ENCODE measurements at regions not wholly inside any gene's neighbourhood (a gene's known extent, or its start where the extent isn't known, plus 50 kb on each side); places are given as distances from the start of the nearest gene placed in this dataset.

- ATAC-seq (ENCODE audit: insufficient number of reproducible peaks, low FRiP score, low read depth) (no peak), DNase-seq (ENCODE audit: low spot score) (no peak)
- Histone ChIP-seq H3K27ac (no peak overlapping the region), H3K4me3 (no peak overlapping the region), H3K36me3 (no peaks in the 10 kb centered on the region), H3K9me3 (peaks cover 26% of the 10 kb centered on the region), H3K4me1 (ENCODE audit: control insufficient read depth in 1 of 2, low read depth in 2 of 2) (no peaks in the 10 kb centered on the region), H3K27me3 (replicated peaks; ENCODE audit: insufficient read depth) (no peaks in the 10 kb centered on the region)
- no peak for TF ChIP-seq CTCF (IDR thresholded peaks at IDR 0.05)
Measured at GRCh38 chr12:94813314-94813713, 163.0 kb upstream of the TMCC3 start.

DNA sequence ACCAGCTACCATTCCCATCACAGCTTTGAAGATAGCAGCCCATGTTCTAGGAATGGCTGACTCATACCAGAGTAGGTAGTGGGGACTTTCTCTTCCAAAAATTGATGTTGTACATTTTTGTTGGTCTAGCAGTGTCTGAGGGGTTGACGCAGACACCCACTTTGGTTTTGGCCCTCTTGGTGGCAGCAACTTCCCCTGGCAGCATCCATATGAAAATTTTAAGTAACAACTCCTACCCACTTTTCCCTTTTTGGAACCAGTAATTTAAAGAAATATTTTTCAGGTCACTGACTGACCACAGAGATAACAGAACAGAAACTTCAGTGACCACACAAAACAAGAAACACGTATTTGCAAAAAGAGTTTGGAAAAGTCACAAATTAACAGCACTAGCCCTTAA is 162.0 kb upstream of the TMCC3 start:
- no peaks in the 10 kb centered on the region for H3K4me1 ChIP-seq (ENCODE audit: control insufficient read depth in 1 of 2, low read depth in 2 of 2)
- H3K27me3 ChIP-seq (replicated peaks; ENCODE audit: insufficient read depth) = no peaks in the 10 kb centered on the region
- no peak overlapping the region for H3K4me3 ChIP-seq
- ATAC-seq (ENCODE audit: insufficient number of reproducible peaks, low FRiP score, low read depth) (no peak), DNase-seq (ENCODE audit: low spot score) (no peak)
- H3K36me3 ChIP-seq = no peaks in the 10 kb centered on the region
- H3K9me3 ChIP-seq = peaks cover 26% of the 10 kb centered on the region
- no peak for TF ChIP-seq CTCF (IDR thresholded peaks at IDR 0.05)
- H3K27ac ChIP-seq = no peak overlapping the region

- H3K36me3 ChIP-seq = no peaks in the 10 kb centered on the region
- DNase-seq (ENCODE audit: low spot score) (no peak), ATAC-seq (ENCODE audit: insufficient number of reproducible peaks, low FRiP score, low read depth) (no peak)
- H3K27ac ChIP-seq = no peak overlapping the region
- peaks cover 26% of the 10 kb centered on the region for H3K9me3 ChIP-seq
- no peaks in the 10 kb centered on the region for H3K4me1 ChIP-seq (ENCODE audit: control insufficient read depth in 1 of 2, low read depth in 2 of 2)
- no peak for TF ChIP-seq CTCF (IDR thresholded peaks at IDR 0.05)
- no peak overlapping the region for H3K4me3 ChIP-seq
- no peaks in the 10 kb centered on the region for H3K27me3 ChIP-seq (replicated peaks; ENCODE audit: insufficient read depth)
Measured at GRCh38 chr12:94811611-94812010, 161.3 kb upstream of the TMCC3 start.

DNA sequence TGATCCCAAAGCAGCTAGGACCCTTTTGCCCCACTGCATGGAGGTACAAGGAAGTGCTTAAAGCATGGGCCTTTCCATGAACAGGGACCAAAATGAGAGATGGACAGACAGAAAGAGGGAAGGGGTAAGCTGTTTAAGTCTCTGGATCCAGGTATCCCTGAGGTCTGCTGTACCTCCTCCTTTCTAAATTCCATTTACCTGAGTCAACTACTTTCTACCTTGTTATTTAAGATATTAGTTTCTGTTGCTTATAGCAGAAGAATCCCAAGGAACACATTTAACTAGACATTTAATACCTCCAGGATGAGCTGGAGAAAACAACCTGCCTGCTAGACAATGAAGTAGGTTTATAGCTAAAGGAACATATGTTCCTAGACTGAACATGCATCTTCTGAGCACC is 157.6 kb upstream of the TMCC3 start:
- Histone ChIP-seq H3K4me3 (no peak overlapping the region), H3K36me3 (no peaks in the 10 kb centered on the region), H3K9me3 (peaks cover 13% of the 10 kb centered on the region), H3K27me3 (replicated peaks; ENCODE audit: insufficient read depth) (no peaks in the 10 kb centered on the region), H3K27ac (no peak overlapping the region), H3K4me1 (ENCODE audit: control insufficient read depth in 1 of 2, low read depth in 2 of 2) (no peaks in the 10 kb centered on the region)
- ATAC-seq (ENCODE audit: insufficient number of reproducible peaks, low FRiP score, low read depth) (no peak), DNase-seq (ENCODE audit: low spot score) (no peak)
- TF ChIP-seq CTCF (IDR thresholded peaks at IDR 0.05) = no peak

DNA sequence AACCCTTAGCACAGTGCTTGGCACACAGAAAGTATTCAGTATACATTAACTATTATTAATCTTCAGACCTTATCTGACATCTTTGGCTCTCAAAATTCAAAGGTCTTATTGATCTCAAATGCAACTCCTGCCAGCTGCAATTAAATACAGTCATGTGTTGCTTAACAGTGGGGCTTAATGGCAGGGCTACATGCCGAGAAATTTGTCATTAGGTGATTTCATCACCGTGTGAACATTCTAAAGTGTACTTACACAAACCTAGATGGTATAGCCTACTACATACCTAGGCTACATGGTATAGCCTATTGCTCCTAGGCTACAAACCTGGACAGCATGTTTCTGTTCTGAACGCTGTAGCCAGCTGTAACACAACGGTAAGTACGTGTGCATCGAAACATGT is 156.3 kb upstream of the TMCC3 start:
- ATAC-seq (ENCODE audit: insufficient number of reproducible peaks, low FRiP score, low read depth) (no peak), DNase-seq (ENCODE audit: low spot score) (no peak)
- H3K36me3 ChIP-seq = no peaks in the 10 kb centered on the region
- no peak overlapping the region for H3K4me3 ChIP-seq
- no peaks in the 10 kb centered on the region for H3K4me1 ChIP-seq (ENCODE audit: control insufficient read depth in 1 of 2, low read depth in 2 of 2)
- H3K9me3 ChIP-seq = peaks cover 4% of the 10 kb centered on the region
- no peak overlapping the region for H3K27ac ChIP-seq
- no peaks in the 10 kb centered on the region for H3K27me3 ChIP-seq (replicated peaks; ENCODE audit: insufficient read depth)
- TF ChIP-seq CTCF (IDR thresholded peaks at IDR 0.05) = no peak

Measured in thoracic aorta (tissue), 2 donors.